ENCODE measurements at regions not wholly inside any gene's neighbourhood (a gene's known extent, or its start where the extent isn't known, plus 50 kb on each side); places are given as distances from the start of the nearest gene placed in this dataset.

- H3K9me3 Mint-ChIP-seq: no peaks in the 10 kb centered on the region
- no peaks in the 10 kb centered on the region for H3K36me3 Mint-ChIP-seq (ENCODE audit: insufficient read depth)
- H3K4me3 Mint-ChIP-seq: no peak overlapping the region
- H3K27me3 Mint-ChIP-seq: peaks cover 18 to 41% of the 10 kb centered on the region in 2 donors
- DNase-seq: no peak
- no peak for ATAC-seq (replicated peaks)
- H3K4me1 Mint-ChIP-seq (ENCODE audit: low read depth in 2 of 2): no peaks in the 10 kb centered on the region
- H3K27ac Mint-ChIP-seq: no peak overlapping the region
These were observed 165.2 kb downstream of the C1orf94 start for GRCh38 chr1:34341896-34342295.

GRCh38 chr1:34342334-34342733, 165.6 kb downstream of the C1orf94 start:
- H3K9me3 Mint-ChIP-seq: no peaks in the 10 kb centered on the region
- H3K4me3 Mint-ChIP-seq: no peak overlapping the region
- ATAC-seq (replicated peaks): no peak
- peaks cover 18 to 46% of the 10 kb centered on the region in 2 donors for H3K27me3 Mint-ChIP-seq
- no peaks in the 10 kb centered on the region for H3K4me1 Mint-ChIP-seq (ENCODE audit: low read depth in 2 of 2)
- H3K36me3 Mint-ChIP-seq (ENCODE audit: insufficient read depth): no peaks in the 10 kb centered on the region
- H3K27ac Mint-ChIP-seq: no peak overlapping the region
- DNase-seq: no peak

- no peaks in the 10 kb centered on the region for H3K9me3 Mint-ChIP-seq
- no peak overlapping the region for H3K27ac Mint-ChIP-seq
- H3K4me1 Mint-ChIP-seq (ENCODE audit: low read depth in 2 of 2): no peaks in the 10 kb centered on the region
- ATAC-seq (replicated peaks): no peak
- no peaks in the 10 kb centered on the region for H3K36me3 Mint-ChIP-seq (ENCODE audit: insufficient read depth)
- H3K4me3 Mint-ChIP-seq: no peak overlapping the region
- peaks cover 12 to 36% of the 10 kb centered on the region in 2 donors for H3K27me3 Mint-ChIP-seq
- DNase-seq: no peak
These were observed 169.4 kb downstream of the C1orf94 start for GRCh38 chr1:34346128-34346527.

- no peak for ATAC-seq (replicated peaks)
- no peak overlapping the region for H3K27ac Mint-ChIP-seq
- no peak for DNase-seq
- no peak overlapping the region for H3K4me3 Mint-ChIP-seq
- no peaks in the 10 kb centered on the region for H3K36me3 Mint-ChIP-seq (ENCODE audit: insufficient read depth)
- H3K9me3 Mint-ChIP-seq: no peaks in the 10 kb centered on the region
- peaks cover 35 to 60% of the 10 kb centered on the region in 2 donors for H3K27me3 Mint-ChIP-seq
- H3K4me1 Mint-ChIP-seq (ENCODE audit: low read depth in 2 of 2): no peaks in the 10 kb centered on the region
These were observed 176.7 kb downstream of the C1orf94 start for GRCh38 chr1:34353409-34353808.

- no peak for DNase-seq
- H3K9me3 Mint-ChIP-seq: no peaks in the 10 kb centered on the region
- H3K4me3 Mint-ChIP-seq: no peak overlapping the region
- H3K4me1 Mint-ChIP-seq (ENCODE audit: low read depth in 2 of 2): no peaks in the 10 kb centered on the region
- H3K27me3 Mint-ChIP-seq: peaks cover 42 to 70% of the 10 kb centered on the region in 2 donors
- no peaks in the 10 kb centered on the region for H3K36me3 Mint-ChIP-seq (ENCODE audit: insufficient read depth)
- H3K27ac Mint-ChIP-seq: no peak overlapping the region
- ATAC-seq (replicated peaks): no peak
These were observed 177.7 kb downstream of the C1orf94 start for GRCh38 chr1:34354367-34354766.

GRCh38 chr1:34356853-34357252, 180.1 kb downstream of the C1orf94 start:
- H3K9me3 Mint-ChIP-seq: no peaks in the 10 kb centered on the region
- no peaks in the 10 kb centered on the region for H3K4me1 Mint-ChIP-seq (ENCODE audit: low read depth in 2 of 2)
- DNase-seq (no peak), ATAC-seq (replicated peaks) (no peak)
- peaks cover 57 to 76% of the 10 kb centered on the region in 2 donors for H3K27me3 Mint-ChIP-seq
- H3K27ac Mint-ChIP-seq: no peak overlapping the region
- no peaks in the 10 kb centered on the region for H3K36me3 Mint-ChIP-seq (ENCODE audit: insufficient read depth)
- H3K4me3 Mint-ChIP-seq: no peak overlapping the region

GRCh38 chr1:34358636-34359035, 181.9 kb downstream of the C1orf94 start:
- H3K4me1 Mint-ChIP-seq (ENCODE audit: low read depth in 2 of 2): no peaks in the 10 kb centered on the region
- H3K27ac Mint-ChIP-seq: no peak overlapping the region
- H3K36me3 Mint-ChIP-seq (ENCODE audit: insufficient read depth): no peaks in the 10 kb centered on the region
- ATAC-seq (replicated peaks) (no peak), DNase-seq (no peak)
- peaks cover 64 to 93% of the 10 kb centered on the region in 2 donors for H3K27me3 Mint-ChIP-seq
- peaks cover 0 to 11% of the 10 kb centered on the region in 2 donors for H3K9me3 Mint-ChIP-seq
- no peak overlapping the region for H3K4me3 Mint-ChIP-seq

- H3K27me3 Mint-ChIP-seq: peaks cover 64 to 95% of the 10 kb centered on the region in 2 donors
These were observed 182.7 kb downstream of the C1orf94 start for GRCh38 chr1:34359411-34359810.

GRCh38 chr1:34360574-34360973, 183.9 kb downstream of the C1orf94 start:
- no peak for ATAC-seq (replicated peaks)
- peaks cover 53 to 93% of the 10 kb centered on the region in 2 donors for H3K27me3 Mint-ChIP-seq
- no peaks in the 10 kb centered on the region for H3K36me3 Mint-ChIP-seq (ENCODE audit: insufficient read depth)

More at GRCh38 chr1:34359411-34359810, 182.7 kb downstream of the C1orf94 start:
- no peak overlapping the region for H3K4me3 Mint-ChIP-seq
- H3K4me1 Mint-ChIP-seq (ENCODE audit: low read depth in 2 of 2): no peaks in the 10 kb centered on the region
- DNase-seq: no peak
- H3K36me3 Mint-ChIP-seq (ENCODE audit: insufficient read depth): no peaks in the 10 kb centered on the region
- no peak overlapping the region for H3K27ac Mint-ChIP-seq
- no peak for ATAC-seq (replicated peaks)
- peaks cover 0 to 13% of the 10 kb centered on the region in 2 donors for H3K9me3 Mint-ChIP-seq

GRCh38 chr1:34361121-34361520, 184.4 kb downstream of the C1orf94 start:
- ATAC-seq (replicated peaks): no peak
- Mint-ChIP-seq H3K4me3 (no peak overlapping the region), H3K9me3 (peaks cover 2 to 13% of the 10 kb centered on the region in 2 donors), H3K27ac (no peak overlapping the region), H3K4me1 (ENCODE audit: low read depth in 2 of 2) (no peaks in the 10 kb centered on the region), H3K27me3 (peaks cover 48 to 87% of the 10 kb centered on the region in 2 donors), H3K36me3 (ENCODE audit: insufficient read depth) (no peaks in the 10 kb centered on the region)
- no peak for DNase-seq

More at GRCh38 chr1:34360574-34360973, 183.9 kb downstream of the C1orf94 start:
- DNase-seq: no peak
- Mint-ChIP-seq H3K4me3 (no peak overlapping the region), H3K27ac (no peak overlapping the region), H3K9me3 (peaks cover 2 to 13% of the 10 kb centered on the region in 2 donors), H3K4me1 (ENCODE audit: low read depth in 2 of 2) (no peaks in the 10 kb centered on the region)

GRCh38 chr1:34361781-34362357, 185.2 kb downstream of the C1orf94 start:
- H3K4me1 Mint-ChIP-seq (ENCODE audit: low read depth in 2 of 2): no peaks in the 10 kb centered on the region
- no peaks in the 10 kb centered on the region for H3K36me3 Mint-ChIP-seq (ENCODE audit: insufficient read depth)
- no peak for DNase-seq
- no peak for ATAC-seq (replicated peaks)
- H3K27ac Mint-ChIP-seq: no peak overlapping the region
- H3K9me3 Mint-ChIP-seq: peaks cover 2 to 13% of the 10 kb centered on the region in 2 donors
- no peak overlapping the region for H3K4me3 Mint-ChIP-seq
- H3K27me3 Mint-ChIP-seq: peaks cover 46 to 80% of the 10 kb centered on the region in 2 donors

- peaks cover 42 to 69% of the 10 kb centered on the region in 2 donors for H3K27me3 Mint-ChIP-seq
- no peak overlapping the region for H3K4me3 Mint-ChIP-seq
- H3K36me3 Mint-ChIP-seq (ENCODE audit: insufficient read depth): no peaks in the 10 kb centered on the region
- DNase-seq (no peak), ATAC-seq (replicated peaks) (no peak)
- H3K27ac Mint-ChIP-seq: no peak overlapping the region
- H3K4me1 Mint-ChIP-seq (ENCODE audit: low read depth in 2 of 2): no peaks in the 10 kb centered on the region
- peaks cover 2 to 13% of the 10 kb centered on the region in 2 donors for H3K9me3 Mint-ChIP-seq
These were observed 186.2 kb downstream of the C1orf94 start for GRCh38 chr1:34362949-34363348.

- Mint-ChIP-seq H3K27me3 (peaks cover 37 to 64% of the 10 kb centered on the region in 2 donors), H3K9me3 (peaks cover 2 to 13% of the 10 kb centered on the region in 2 donors), H3K27ac (no peak overlapping the region), H3K36me3 (ENCODE audit: insufficient read depth) (no peaks in the 10 kb centered on the region), H3K4me1 (ENCODE audit: low read depth in 2 of 2) (no peaks in the 10 kb centered on the region), H3K4me3 (no peak overlapping the region)
- DNase-seq (no peak), ATAC-seq (replicated peaks) (no peak)
These were observed 186.7 kb downstream of the C1orf94 start for GRCh38 chr1:34363447-34363846.

GRCh38 chr1:34363915-34364314, 187.2 kb downstream of the C1orf94 start:
- Mint-ChIP-seq H3K36me3 (ENCODE audit: insufficient read depth) (no peaks in the 10 kb centered on the region), H3K4me3 (no peak overlapping the region), H3K9me3 (peaks cover 2 to 13% of the 10 kb centered on the region in 2 donors), H3K27me3 (peaks cover 35 to 59% of the 10 kb centered on the region in 2 donors), H3K4me1 (ENCODE audit: low read depth in 2 of 2) (no peaks in the 10 kb centered on the region), H3K27ac (no peak overlapping the region)
- ATAC-seq (replicated peaks): no peak
- DNase-seq: no peak
